HepG2 (cell line): ENCODE measurements at regions not wholly inside any gene's neighbourhood (a gene's known extent, or its start where the extent isn't known, plus 50 kb on each side); places are given as distances from the start of the nearest gene placed in this dataset.

Experiments used
- ATAC-seq: fragments of 200-7000 bp; cut with Tn5 transposase; 3 replicates; pipeline ENCODE4 v1.9.1; 2020; ENCODE audit warnings: mild to moderate bottlenecking, moderate library complexity
- BruUV-seq: library from RNA; stranded (reverse); fragments of 400-500 nt; replicated peaks from 2 replicates; lab custom pipeline; 2021; lab: Mats Ljungman, UMichigan
- CTCF ChIA-PET: fragments of 300-600 bp; formaldehyde crosslinking; extraction: SDS; loops from one replicate; lab custom pipeline; 2021; ENCODE audit warnings: low total read pairs, inconsistent platforms, low intra/inter-chr PET ratio; lab: Yijun Ruan, JAX
- POLR2A ChIA-PET: fragments of 350-600 bp; sonication (Branson Sonifier 250); formaldehyde crosslinking; loops from one replicate; lab custom pipeline; 2020; ENCODE audit warnings: antibody characterized with exemption, inconsistent platforms; lab: Yijun Ruan, JAX
- DNase-seq: peaks from one replicate; pipeline ENCODE4 v3.0.0-alpha.2; 2015; ENCODE audit warnings: low spot score
- FAIRE-seq: peaks from 3 replicates; lab custom pipeline; 2011; peaks lifted over from hg19 to GRCh38; lab: Jason Lieb, UNC
- H2AFZ ChIP-seq: one replicate; pipeline ENCODE4 v1.6.1; 2011; ENCODE audit warnings: low read length, inconsistent platforms
- H3K27ac ChIP-seq: fragments of 300-600 bp; 3 replicates; pipeline ENCODE4 v1.8.0; 2011; ENCODE audit warnings: mixed run types, mild to moderate bottlenecking, mixed read lengths, low read length, inconsistent platforms; ENCODE audit not compliant: insufficient read depth; ENCODE audit errors: extremely low read length
- H3K27me3 ChIP-seq, 2 experiments: fragments of 200-600 bp in 1 of 2; 2 replicates in 1 of 2; 3 replicates in 1 of 2; pipeline versions ENCODE4 v1.6.0 to v1.8.0; 2011; ENCODE audit warnings: low read length in 2 of 2, mild to moderate bottlenecking in 2 of 2, moderate library complexity in 2 of 2, inconsistent platforms in 1 of 2; ENCODE audit not compliant: insufficient read depth in 2 of 2, control insufficient read depth in 1 of 2
- H3K36me3 ChIP-seq, 2 experiments: fragments of 200-600 bp in 1 of 2; replicated peaks in 1 of 2; 2 replicates in 1 of 2; 3 replicates in 1 of 2; pipeline versions ENCODE4 v1.5.1 to v1.8.0; 2011; ENCODE audit warnings: low read length in 2 of 2, inconsistent platforms in 1 of 2; ENCODE audit not compliant: insufficient read depth in 2 of 2, control insufficient read depth in 1 of 2
- H3K4me1 ChIP-seq: 2 replicates; pipeline ENCODE4 v1.5.1; 2012; ENCODE audit warnings: low read length, inconsistent platforms; ENCODE audit not compliant: insufficient read depth
- H3K4me2 ChIP-seq: 2 replicates; pipeline ENCODE4 v1.6.0; 2011; ENCODE audit warnings: low read depth, low read length, inconsistent platforms
- H3K4me3 ChIP-seq, 3 experiments: fragments of 200-600 bp in 1 of 3; sonication (generic), shearing (Covaris generic) in 1 of 3; replicated peaks in 1 of 3; 2 replicates each; pipeline ENCODE4 v1.5.1; 2011 to 2016; ENCODE audit warnings: low read length in 3 of 3, inconsistent platforms in 2 of 3, low read depth in 2 of 3, mild to moderate bottlenecking in 2 of 3, control low read depth in 1 of 3, mixed read lengths in 1 of 3; ENCODE audit not compliant: insufficient read depth in 1 of 3
- H3K79me2 ChIP-seq: one replicate; pipeline ENCODE4 v1.6.1; 2011; ENCODE audit warnings: low read length, inconsistent platforms; ENCODE audit not compliant: insufficient read depth
- H3K9ac ChIP-seq: 2 replicates; pipeline ENCODE4 v1.6.0; 2011; ENCODE audit warnings: mild to moderate bottlenecking, low read depth, low read length, inconsistent platforms; ENCODE audit not compliant: insufficient read depth
- H3K9me3 ChIP-seq: 2 replicates; pipeline ENCODE4 v1.5.1; 2012; ENCODE audit warnings: mild to moderate bottlenecking, low read length
- H4K20me1 ChIP-seq: 2 replicates; pipeline ENCODE4 v1.6.0; 2011; ENCODE audit warnings: inconsistent platforms, mild to moderate bottlenecking, low read length, moderate library complexity; ENCODE audit not compliant: insufficient read depth
- CC2D1A ChIP-seq: sonication (generic); formaldehyde crosslinking; IDR thresholded peaks from 2 replicates; pipeline ENCODE4 v1.8.1; 2023; ENCODE audit warnings: mild to moderate bottlenecking, missing genetic modification reagents
- GATAD2A ChIP-seq: IDR thresholded peaks from 2 replicates; pipeline ENCODE4 v1.6.1; 2016
- KLF16 ChIP-seq, 2 experiments: sonication (generic) in 1 of 2; formaldehyde crosslinking in 1 of 2; IDR thresholded peaks; 2 replicates each; pipeline versions ENCODE4 v1.6.1 to v1.8.0; 2016 to 2023; ENCODE audit warnings: missing genetic modification reagents in 2 of 2, missing compliant biosample characterization in 1 of 2
- XBP1 ChIP-seq: sonication (generic); formaldehyde crosslinking; IDR thresholded peaks from 2 replicates; pipeline ENCODE4 v1.5.0; 2020; ENCODE audit warnings: missing genetic modification reagents
- ZBTB3 ChIP-seq: sonication (generic); formaldehyde crosslinking; IDR thresholded peaks from 2 replicates; pipeline ENCODE4 v1.4.0; 2020; ENCODE audit warnings: low read depth, mild to moderate bottlenecking, moderate library complexity, missing genetic modification reagents, borderline replicate concordance
- ZFAT ChIP-seq: sonication (generic); formaldehyde crosslinking; conservative IDR thresholded peaks from 2 replicates; pipeline ENCODE4 v1.8.1; 2023; ENCODE audit warnings: missing genetic modification reagents, inconsistent platforms
- ZFP36L2 ChIP-seq: sonication (generic); formaldehyde crosslinking; IDR thresholded peaks from 2 replicates; pipeline ENCODE4 v1.4.0; 2020; ENCODE audit warnings: missing genetic modification reagents
- ZFYVE20 ChIP-seq: sonication (generic); formaldehyde crosslinking; IDR thresholded peaks from 2 replicates; pipeline ENCODE4 v1.8.0; 2023; ENCODE audit warnings: low read depth, mild to moderate bottlenecking, moderate library complexity, missing genetic modification reagents, borderline replicate concordance
- ZNF160 ChIP-seq: sonication (generic); formaldehyde crosslinking; IDR thresholded peaks from 2 replicates; pipeline ENCODE4 v1.8.0; 2022; ENCODE audit warnings: mild to moderate bottlenecking, inconsistent platforms, missing genetic modification reagents
- ZNF274 ChIP-seq: sonication (generic); formaldehyde crosslinking; IDR thresholded peaks from 2 replicates; pipeline ENCODE4 v1.5.1; 2020; ENCODE audit warnings: mild to moderate bottlenecking, missing genetic modification reagents
- ZNF3 ChIP-seq: IDR thresholded peaks from 2 replicates; pipeline ENCODE4 v1.7.0; 2017; ENCODE audit warnings: inconsistent platforms
- ZNF468 ChIP-seq: sonication (generic); formaldehyde crosslinking; IDR thresholded peaks from 2 replicates; pipeline ENCODE4 v1.8.0; 2022; ENCODE audit warnings: mild to moderate bottlenecking, moderate library complexity, missing genetic modification reagents
- ZNF562 ChIP-seq: sonication (generic); formaldehyde crosslinking; IDR thresholded peaks from 2 replicates; pipeline ENCODE4 v1.8.0; 2022; ENCODE audit warnings: missing genetic modification reagents, borderline replicate concordance
- ZNF644 ChIP-seq: IDR thresholded peaks from 2 replicates; pipeline ENCODE4 v1.6.1; 2016; ENCODE audit warnings: low read depth
- ZNF747 ChIP-seq: sonication (generic); formaldehyde crosslinking; IDR thresholded peaks from 2 replicates; pipeline ENCODE4 v1.8.1; 2023; ENCODE audit warnings: missing genetic modification reagents, mild to moderate bottlenecking, borderline replicate concordance
- WGBS: methylation state at CpG from one replicate; pipeline ENCODE4 v1.1.6; 2017; ENCODE audit warnings: low lambda C conversion rate; 5-methylcytosine and 5-hydroxymethylcytosine counted together
- in situ Hi-C: cut with HindIII; loops from 2 replicates; pipeline ENCODE4 v1.10.0; 2017; ENCODE audit warnings: low pct_unique_long_range_greater_than_20kb; ENCODE audit not compliant: extremely low pct_ligation_motif_present
- intact Hi-C: fragments of 100-400 bp; cut with micrococcal nuclease; formaldehyde crosslinking; loops from one replicate; pipeline ENCODE4 v1.10.0; 2022; ENCODE audit not compliant: unreplicated experiment
- TF ChIP-seq, protein P1 (sequence below): sonication (generic); formaldehyde crosslinking; IDR thresholded peaks from 2 replicates; pipeline ENCODE4 v1.9.0; 2022; ENCODE audit warnings: missing genetic modification reagents, mild to moderate bottlenecking, borderline replicate concordance
- TF ChIP-seq, protein P2 (sequence below): sonication (generic); formaldehyde crosslinking; IDR thresholded peaks from 2 replicates; pipeline ENCODE4 v1.5.1; 2020; ENCODE audit warnings: mild to moderate bottlenecking, missing genetic modification reagents, borderline replicate concordance
- TF ChIP-seq, protein P3 (sequence below): sonication (generic); formaldehyde crosslinking; IDR thresholded peaks from 2 replicates; pipeline ENCODE4 v1.4.0; 2020; ENCODE audit warnings: mild to moderate bottlenecking, missing genetic modification reagents

DNA sequence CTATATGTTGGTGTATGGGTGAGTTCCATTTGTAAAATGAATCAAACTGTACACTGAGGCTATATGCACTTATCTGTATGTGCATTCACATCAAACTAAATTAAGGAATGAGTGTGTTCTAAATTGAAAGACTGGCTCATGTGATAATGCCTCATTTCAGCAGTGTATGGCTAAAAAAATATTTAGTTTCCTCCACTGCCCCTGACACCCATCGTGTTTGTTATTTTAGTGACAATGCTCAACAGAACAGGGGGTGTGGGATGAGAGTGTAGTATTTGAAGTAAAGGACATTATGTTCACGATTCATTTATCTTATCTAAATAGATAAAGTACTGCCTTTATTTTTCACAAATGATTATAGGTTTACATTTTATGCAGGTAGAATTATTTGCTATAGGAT lies 301.1 kb upstream of the ARPP21 start:
- no peaks in the 10 kb centered on the region for H3K27me3 ChIP-seq
- peaks cover 68% of the 10 kb centered on the region for H3K9me3 ChIP-seq
- H3K4me3 ChIP-seq: no peak overlapping the region
- ATAC-seq (no peak), FAIRE-seq (no peak), DNase-seq (no peak)
- no peaks in the 10 kb centered on the region for H3K79me2 ChIP-seq
- no peak overlapping the region for H3K9ac ChIP-seq
- WGBS: 0% methylated on average over 2 of the region's 2 CpGs
- CTCF ChIA-PET: no interaction called here
- no peaks in the 10 kb centered on the region for H3K4me1 ChIP-seq
- no TSS peak for BruUV-seq
- POLR2A ChIA-PET: no interaction called here
- no peak overlapping the region for H3K27ac ChIP-seq
- TF ChIP-seq ZNF747 (CRISPR knock-in tag): no peak
- TF ChIP-seq KLF16 (CRISPR knock-in tag; IDR thresholded peaks at IDR 0.05): no peak
- TF ChIP-seq ZNF160 (CRISPR knock-in tag): no peak
- no peak for TF ChIP-seq ZNF644 (CRISPR knock-in tag)
- H3K36me3 ChIP-seq: no peaks in the 10 kb centered on the region
- intact Hi-C loops: no loop called here
- in situ Hi-C loops: no loop called here
- H2AFZ ChIP-seq: no peak overlapping the region
- no peak overlapping the region for H3K4me2 ChIP-seq
- H4K20me1 ChIP-seq: no peaks in the 10 kb centered on the region

DNA sequence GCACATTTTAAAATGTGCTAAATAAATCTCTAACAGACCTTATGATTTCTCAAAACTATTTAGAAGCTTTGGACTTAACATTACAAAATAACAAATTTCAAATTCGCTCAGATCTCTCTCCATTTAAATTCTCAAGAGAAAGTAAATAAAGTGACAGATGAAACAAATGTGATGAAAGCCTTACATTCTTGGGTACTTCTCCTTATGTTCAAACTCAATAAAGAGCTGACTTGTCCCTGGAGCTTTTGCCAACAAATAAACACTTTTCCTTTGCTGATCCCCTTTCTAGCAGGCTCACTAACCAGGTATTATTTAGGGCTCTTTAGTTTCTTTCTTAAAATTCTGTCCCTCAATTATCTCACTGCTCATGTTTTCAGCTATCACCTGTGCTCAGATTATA lies 259.1 kb upstream of the ARPP21 start:
- 3% methylated on average over 1 of the region's 1 CpG for WGBS
- CTCF ChIA-PET: no interaction called here
- no peak for TF ChIP-seq ZNF3 (CRISPR knock-in tag)
- TF ChIP-seq ZFYVE20: no peak
- TF ChIP-seq, protein P1, sequence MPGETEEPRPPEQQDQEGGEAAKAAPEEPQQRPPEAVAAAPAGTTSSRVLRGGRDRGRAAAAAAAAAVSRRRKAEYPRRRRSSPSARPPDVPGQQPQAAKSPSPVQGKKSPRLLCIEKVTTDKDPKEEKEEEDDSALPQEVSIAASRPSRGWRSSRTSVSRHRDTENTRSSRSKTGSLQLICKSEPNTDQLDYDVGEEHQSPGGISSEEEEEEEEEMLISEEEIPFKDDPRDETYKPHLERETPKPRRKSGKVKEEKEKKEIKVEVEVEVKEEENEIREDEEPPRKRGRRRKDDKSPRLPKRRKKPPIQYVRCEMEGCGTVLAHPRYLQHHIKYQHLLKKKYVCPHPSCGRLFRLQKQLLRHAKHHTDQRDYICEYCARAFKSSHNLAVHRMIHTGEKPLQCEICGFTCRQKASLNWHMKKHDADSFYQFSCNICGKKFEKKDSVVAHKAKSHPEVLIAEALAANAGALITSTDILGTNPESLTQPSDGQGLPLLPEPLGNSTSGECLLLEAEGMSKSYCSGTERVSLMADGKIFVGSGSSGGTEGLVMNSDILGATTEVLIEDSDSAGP (CRISPR knock-in tag): no peak
- no peak for TF ChIP-seq XBP1
- no peak for TF ChIP-seq ZNF562 (CRISPR knock-in tag)
- no peak for TF ChIP-seq ZBTB3
- TF ChIP-seq, protein P2, sequence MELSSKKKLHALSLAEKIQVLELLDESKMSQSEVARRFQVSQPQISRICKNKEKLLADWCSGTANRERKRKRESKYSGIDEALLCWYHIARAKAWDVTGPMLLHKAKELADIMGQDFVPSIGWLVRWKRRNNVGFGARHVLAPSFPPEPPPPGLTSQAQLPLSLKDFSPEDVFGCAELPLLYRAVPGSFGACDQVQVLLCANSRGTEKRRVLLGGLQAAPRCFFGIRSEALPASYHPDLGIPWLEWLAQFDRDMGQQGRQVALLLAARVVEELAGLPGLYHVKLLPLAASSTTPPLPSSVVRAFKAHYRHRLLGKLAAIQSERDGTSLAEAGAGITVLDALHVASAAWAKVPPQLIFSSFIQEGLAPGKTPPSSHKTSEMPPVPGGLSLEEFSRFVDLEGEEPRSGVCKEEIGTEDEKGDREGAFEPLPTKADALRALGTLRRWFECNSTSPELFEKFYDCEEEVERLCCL (CRISPR knock-in tag): no peak
- TF ChIP-seq ZNF274: no peak
- TF ChIP-seq ZFAT (CRISPR knock-in tag): no peak
- TF ChIP-seq, protein P3, sequence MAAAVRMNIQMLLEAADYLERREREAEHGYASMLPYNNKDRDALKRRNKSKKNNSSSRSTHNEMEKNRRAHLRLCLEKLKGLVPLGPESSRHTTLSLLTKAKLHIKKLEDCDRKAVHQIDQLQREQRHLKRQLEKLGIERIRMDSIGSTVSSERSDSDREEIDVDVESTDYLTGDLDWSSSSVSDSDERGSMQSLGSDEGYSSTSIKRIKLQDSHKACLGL (CRISPR knock-in tag): no peak
- TF ChIP-seq ZNF468 (CRISPR knock-in tag): no peak
- TF ChIP-seq ZFP36L2 (CRISPR knock-in tag): no peak
- TF ChIP-seq CC2D1A (CRISPR knock-in tag): no peak
- TF ChIP-seq GATAD2A (CRISPR knock-in tag): no peak

More for the DNA sequence above, 259.1 kb upstream of the ARPP21 start:
- FAIRE-seq (no peak), ATAC-seq (no peak), DNase-seq (no peak)
- H2AFZ ChIP-seq: no peak overlapping the region
- H3K4me2 ChIP-seq: no peak overlapping the region
- H3K79me2 ChIP-seq: no peaks in the 10 kb centered on the region
- no peak overlapping the region for H3K27ac ChIP-seq
- peaks cover 39% of the 10 kb centered on the region for H3K9me3 ChIP-seq
- no peaks in the 10 kb centered on the region for H4K20me1 ChIP-seq
- in situ Hi-C loops: no loop called here
- BruUV-seq: no TSS peak
- POLR2A ChIA-PET: no interaction called here
- H3K36me3 ChIP-seq: no peaks in the 10 kb centered on the region
- intact Hi-C loops: no loop called here
- no peak overlapping the region for H3K4me3 ChIP-seq
- H3K27me3 ChIP-seq: no peaks in the 10 kb centered on the region
- H3K9ac ChIP-seq: no peak overlapping the region
- no peaks in the 10 kb centered on the region for H3K4me1 ChIP-seq
